Natural killer cell treated with Interleukin-12 subunit alpha and Interleukin-12 subunit beta and Interleukin-15 and Interleukin-18, amount 100 ng/mL, for 72 hours (primary cell): ENCODE measurements at regions not wholly inside any gene's neighbourhood (a gene's known extent, or its start where the extent isn't known, plus 50 kb on each side); places are given as distances from the start of the nearest gene placed in this dataset.

Experiments used
- ATAC-seq, 2 donors: fragments of 150-1000 bp; cut with Tn5 transposase in 1 of 2; sonication (Bioruptor Pico), chemical (Tn5 transposase) in 1 of 2; 2 replicates each; pipeline ENCODE4 v1.10.0; 2021
- DNase-seq: peaks from one replicate; pipeline ENCODE4 v3.0.0; 2022; ENCODE audit warnings: low spot score
- H3K27ac Mint-ChIP-seq, 2 donors: 1 replicate in 1 of 2; 2 replicates in 1 of 2; pipeline ENCODE4 v1.8.0; 2022; ENCODE audit warnings: mixed read lengths in 2 of 2, mild to moderate bottlenecking in 1 of 2, moderate library complexity in 1 of 2
- H3K27me3 Mint-ChIP-seq, 2 donors: 1 replicate in 1 of 2; 2 replicates in 1 of 2; pipeline ENCODE4 v1.8.0; 2022; ENCODE audit warnings: mixed read lengths in 2 of 2
- H3K36me3 Mint-ChIP-seq: one replicate; pipeline ENCODE4 v1.8.0; 2022; ENCODE audit warnings: mixed read lengths
- H3K4me1 Mint-ChIP-seq, 2 donors: 1 replicate in 1 of 2; 2 replicates in 1 of 2; pipeline ENCODE4 v1.8.0; 2022; ENCODE audit warnings: low read depth in 2 of 2, mixed read lengths in 2 of 2, mild to moderate bottlenecking in 1 of 2
- H3K4me3 Mint-ChIP-seq: one replicate; pipeline ENCODE4 v1.8.0; 2022; ENCODE audit warnings: mixed read lengths
- H3K9me3 Mint-ChIP-seq: 2 replicates; pipeline ENCODE4 v1.8.0; 2022; ENCODE audit warnings: mixed read lengths

GRCh38 chr5:165244407-165244806 is 1739.0 kb downstream of the MAT2B start:
- Mint-ChIP-seq H3K4me1 (no peaks in the 10 kb centered on the region), H3K27ac (no peak overlapping the region), H3K36me3 (peaks cover 4% of the 10 kb centered on the region), H3K4me3 (no peak overlapping the region), H3K27me3 (no peaks in the 10 kb centered on the region), H3K9me3 (peaks cover 8% of the 10 kb centered on the region)
- no peak for DNase-seq
- no peak for ATAC-seq

- no peaks in the 10 kb centered on the region for H3K27me3 Mint-ChIP-seq
- no peak for ATAC-seq
- H3K36me3 Mint-ChIP-seq, result no peaks in the 10 kb centered on the region
- peaks cover 3% of the 10 kb centered on the region for H3K9me3 Mint-ChIP-seq
- H3K4me1 Mint-ChIP-seq, result no peaks in the 10 kb centered on the region
- no peak overlapping the region for H3K4me3 Mint-ChIP-seq
- H3K27ac Mint-ChIP-seq, result no peak overlapping the region
- no peak for DNase-seq
Measured at GRCh38 chr5:165258197-165258771, 1752.9 kb downstream of the MAT2B start.

GRCh38 chr5:165260426-165260825 is 1755.0 kb downstream of the MAT2B start:
- Mint-ChIP-seq H3K9me3 (peaks cover 8% of the 10 kb centered on the region), H3K4me1 (no peaks in the 10 kb centered on the region), H3K27me3 (no peaks in the 10 kb centered on the region), H3K27ac (no peak overlapping the region), H3K4me3 (no peak overlapping the region), H3K36me3 (no peaks in the 10 kb centered on the region)
- DNase-seq, result no peak
- no peak for ATAC-seq

GRCh38 chr5:165263536-165263935 is 1758.1 kb downstream of the MAT2B start:
- no peak for DNase-seq
- Mint-ChIP-seq H3K27ac (no peak overlapping the region), H3K4me3 (no peak overlapping the region), H3K4me1 (no peaks in the 10 kb centered on the region), H3K9me3 (peaks cover 13% of the 10 kb centered on the region), H3K27me3 (no peaks in the 10 kb centered on the region), H3K36me3 (peaks cover 10% of the 10 kb centered on the region)
- ATAC-seq, result no peak

- ATAC-seq, result no peak
- Mint-ChIP-seq H3K4me3 (no peak overlapping the region), H3K27me3 (no peaks in the 10 kb centered on the region), H3K4me1 (no peaks in the 10 kb centered on the region), H3K36me3 (peaks cover 10% of the 10 kb centered on the region), H3K27ac (no peak overlapping the region), H3K9me3 (peaks cover 10% of the 10 kb centered on the region)
- no peak for DNase-seq
Measured at GRCh38 chr5:165266939-165267338, 1761.5 kb downstream of the MAT2B start.

GRCh38 chr5:165272436-165272835 is 1767.0 kb downstream of the MAT2B start:
- ATAC-seq (no peak), DNase-seq (no peak)
- Mint-ChIP-seq H3K4me1 (no peaks in the 10 kb centered on the region), H3K27me3 (no peaks in the 10 kb centered on the region), H3K27ac (no peak overlapping the region), H3K4me3 (no peak overlapping the region), H3K9me3 (peaks cover 8% of the 10 kb centered on the region), H3K36me3 (peaks cover 7% of the 10 kb centered on the region)

- no peaks in the 10 kb centered on the region for H3K27me3 Mint-ChIP-seq
- H3K9me3 Mint-ChIP-seq, result peaks cover 8% of the 10 kb centered on the region
- H3K36me3 Mint-ChIP-seq, result no peaks in the 10 kb centered on the region
- DNase-seq (no peak), ATAC-seq (no peak)
- no peaks in the 10 kb centered on the region for H3K4me1 Mint-ChIP-seq
- no peak overlapping the region for H3K4me3 Mint-ChIP-seq
- H3K27ac Mint-ChIP-seq, result no peak overlapping the region
Measured at GRCh38 chr5:165277661-165278060, 1772.2 kb downstream of the MAT2B start.

GRCh38 chr5:165282491-165282890 is 1777.1 kb downstream of the MAT2B start:
- H3K27ac Mint-ChIP-seq, result no peak overlapping the region
- no peaks in the 10 kb centered on the region for H3K27me3 Mint-ChIP-seq
- H3K4me3 Mint-ChIP-seq, result no peak overlapping the region
- H3K36me3 Mint-ChIP-seq, result no peaks in the 10 kb centered on the region
- DNase-seq (no peak), ATAC-seq (no peak)
- H3K9me3 Mint-ChIP-seq, result peaks cover 7% of the 10 kb centered on the region
- no peaks in the 10 kb centered on the region for H3K4me1 Mint-ChIP-seq

- no peaks in the 10 kb centered on the region for H3K4me1 Mint-ChIP-seq
- no peak overlapping the region for H3K27ac Mint-ChIP-seq
- no peaks in the 10 kb centered on the region for H3K36me3 Mint-ChIP-seq
- H3K9me3 Mint-ChIP-seq, result peaks cover 16% of the 10 kb centered on the region
- no peaks in the 10 kb centered on the region for H3K27me3 Mint-ChIP-seq
- ATAC-seq (peak in 1 of 2 donors; percentile 36), DNase-seq (no peak)
- no peak overlapping the region for H3K4me3 Mint-ChIP-seq
Measured at GRCh38 chr5:165286692-165287091, 1781.3 kb downstream of the MAT2B start.

- Mint-ChIP-seq H3K4me1 (no peaks in the 10 kb centered on the region), H3K27me3 (no peaks in the 10 kb centered on the region), H3K36me3 (no peaks in the 10 kb centered on the region), H3K27ac (no peak overlapping the region), H3K4me3 (no peak overlapping the region), H3K9me3 (peaks cover 20% of the 10 kb centered on the region)
- no peak for ATAC-seq
- DNase-seq, result no peak
Measured at GRCh38 chr5:165290535-165290934, 1785.1 kb downstream of the MAT2B start.

GRCh38 chr5:165296401-165297130 is 1791.1 kb downstream of the MAT2B start:
- ATAC-seq (no peak), DNase-seq (no peak)
- Mint-ChIP-seq H3K9me3 (peaks cover 4% of the 10 kb centered on the region), H3K27ac (no peak overlapping the region), H3K4me1 (no peaks in the 10 kb centered on the region), H3K36me3 (no peaks in the 10 kb centered on the region), H3K4me3 (no peak overlapping the region), H3K27me3 (no peaks in the 10 kb centered on the region)

GRCh38 chr5:165304193-165304827 is 1798.9 kb downstream of the MAT2B start:
- ATAC-seq (no peak), DNase-seq (no peak)
- Mint-ChIP-seq H3K4me3 (no peak overlapping the region), H3K9me3 (peaks cover 7% of the 10 kb centered on the region), H3K36me3 (no peaks in the 10 kb centered on the region), H3K27me3 (no peaks in the 10 kb centered on the region), H3K4me1 (no peaks in the 10 kb centered on the region), H3K27ac (no peak overlapping the region)

- Mint-ChIP-seq H3K36me3 (no peaks in the 10 kb centered on the region), H3K9me3 (peaks cover 12% of the 10 kb centered on the region), H3K27ac (no peak overlapping the region), H3K4me1 (no peaks in the 10 kb centered on the region), H3K27me3 (no peaks in the 10 kb centered on the region), H3K4me3 (no peak overlapping the region)
- DNase-seq (no peak), ATAC-seq (no peak)
Measured at GRCh38 chr5:165305596-165305995, 1800.2 kb downstream of the MAT2B start.

- Mint-ChIP-seq H3K4me3 (no peak overlapping the region), H3K4me1 (no peaks in the 10 kb centered on the region), H3K27ac (no peak overlapping the region), H3K27me3 (no peaks in the 10 kb centered on the region), H3K36me3 (no peaks in the 10 kb centered on the region), H3K9me3 (peaks cover 12% of the 10 kb centered on the region)
- no peak for DNase-seq
- no peak for ATAC-seq
Measured at GRCh38 chr5:165309446-165309845, 1804.0 kb downstream of the MAT2B start.
